Common myeloid progenitor, CD34-positive (primary cell): ENCODE measurements at regions not wholly inside any gene's neighbourhood (a gene's known extent, or its start where the extent isn't known, plus 50 kb on each side); places are given as distances from the start of the nearest gene placed in this dataset.
A peak's percentile ranks its signal among the peaks of the same experiment; 100 is the strongest.

ENCODE experiments used
- CTCF ChIA-PET: fragments of 350-600 bp; sonication (Branson Sonifier 250); formaldehyde crosslinking; loops from one replicate; lab custom pipeline; 2021; ENCODE audit warnings: antibody characterized with exemption; lab: Charles Lee
- POLR2A ChIA-PET: fragments of 350-600 bp; sonication (Branson Sonifier 250); formaldehyde crosslinking; loops from one replicate; lab custom pipeline; 2021; ENCODE audit warnings: antibody characterized with exemption; lab: Charles Lee
- DNase-seq, 3 donors: peaks; one replicate each; pipeline versions ENCODE4 v3.0.0 to v3.0.0-alpha.2; 2013
- H3K27ac ChIP-seq, 2 experiments: 1 replicate in 1 of 2; 2 replicates in 1 of 2; pipeline ENCODE4 v1.7.0; 2013; ENCODE audit warnings: inconsistent platforms in 2 of 2, low read length in 2 of 2, mild to moderate bottlenecking in 2 of 2, low read depth in 1 of 2, moderate library complexity in 1 of 2; ENCODE audit not compliant: severe bottlenecking in 2 of 2, insufficient read depth in 1 of 2, poor library complexity in 1 of 2
- H3K27me3 ChIP-seq, 5 experiments: replicated peaks in 2 of 5; 1 replicate in 3 of 5; 2 replicates in 2 of 5; pipeline versions ENCODE4 v1.6.1 to v1.7.0; 2013; ENCODE audit warnings: low read length in 4 of 5, mild to moderate bottlenecking in 2 of 5, moderate library complexity in 2 of 5, inconsistent platforms in 1 of 5; ENCODE audit not compliant: insufficient read depth in 5 of 5, control insufficient read depth in 4 of 5
- H3K36me3 ChIP-seq, 4 experiments: 1 replicate in 2 of 4; 2 replicates in 2 of 4; pipeline versions ENCODE4 v1.6.1 to v1.7.0; 2013; ENCODE audit warnings: low read length in 3 of 4, control low read depth in 1 of 4, mild to moderate bottlenecking in 1 of 4; ENCODE audit not compliant: control insufficient read depth in 4 of 4, insufficient read depth in 4 of 4
- H3K4me1 ChIP-seq, 4 experiments: 1 replicate in 3 of 4; 2 replicates in 1 of 4; pipeline versions ENCODE4 v1.6.1 to v1.7.1; 2013; ENCODE audit warnings: low read length in 3 of 4, mild to moderate bottlenecking in 3 of 4, control low read depth in 1 of 4, inconsistent platforms in 1 of 4, moderate library complexity in 1 of 4; ENCODE audit not compliant: control insufficient read depth in 4 of 4, insufficient read depth in 4 of 4; ENCODE audit errors: control extremely low read depth in 1 of 4
- H3K4me3 ChIP-seq, 7 experiments: 1 replicate in 4 of 7; 2 replicates in 3 of 7; pipeline versions ENCODE4 v1.5.1 to v1.7.0; 2013; ENCODE audit warnings: mild to moderate bottlenecking in 7 of 7, low read length in 6 of 7, moderate library complexity in 6 of 7, inconsistent platforms in 2 of 7, low read depth in 2 of 7, control low read depth in 1 of 7; ENCODE audit not compliant: insufficient read depth in 4 of 7, control insufficient read depth in 1 of 7; ENCODE audit errors: extremely low read depth in 1 of 7
- H3K9me3 ChIP-seq, 5 experiments: 1 replicate in 4 of 5; 2 replicates in 1 of 5; pipeline versions ENCODE4 v1.6.1 to v1.7.1; 2013; ENCODE audit warnings: low read length in 4 of 5, mild to moderate bottlenecking in 2 of 5, inconsistent platforms in 1 of 5, low read depth in 1 of 5, moderate library complexity in 1 of 5; ENCODE audit not compliant: control insufficient read depth in 4 of 5, insufficient read depth in 2 of 5; ENCODE audit errors: control extremely low read depth in 1 of 5
- WGBS: methylation state at CpG from one replicate; pipeline ENCODE4 v1.1.5; 2013; ENCODE audit not compliant: insufficient coverage; 5-methylcytosine and 5-hydroxymethylcytosine counted together

GRCh38 chr3:68088216-68088615 lies 433.8 kb upstream of the SUCLG2 start:
- no peak overlapping the region for H3K27ac ChIP-seq
- no peaks in the 10 kb centered on the region for H3K36me3 ChIP-seq
- no peaks in the 10 kb centered on the region for H3K9me3 ChIP-seq
- H3K4me1 ChIP-seq = peaks cover 0 to 2% (median 0%) of the 10 kb centered on the region in 4 experiments
- ChIA-PET CTCF (no interaction called here), POLR2A (interaction anchor here (0.6 kb wide), 1 partner anchor 664 kb away, joined by 3 read pairs; no protein-coding TSS in a partner anchor)
- H3K27me3 ChIP-seq = peaks cover 0 to 5% (median 2%) of the 10 kb centered on the region in 5 experiments
- WGBS = 45% methylated on average over 3 of the region's 3 CpGs
- peak in 2 of 3 donors; percentile 1 to 9 for DNase-seq
- H3K4me3 ChIP-seq = no peak overlapping the region

GRCh38 chr3:68072062-68072461 lies 417.6 kb upstream of the SUCLG2 start:
- Histone ChIP-seq H3K27me3 (no peaks in the 10 kb centered on the region), H3K27ac (no peak overlapping the region), H3K9me3 (peaks cover 0 to 2% (median 0%) of the 10 kb centered on the region in 5 experiments), H3K36me3 (no peaks in the 10 kb centered on the region), H3K4me3 (no peak overlapping the region), H3K4me1 (no peaks in the 10 kb centered on the region)
- DNase-seq = no peak
- 66% methylated on average over 3 of the region's 3 CpGs for WGBS
- POLR2A ChIA-PET = no interaction called here
- CTCF ChIA-PET = no interaction called here

DNA sequence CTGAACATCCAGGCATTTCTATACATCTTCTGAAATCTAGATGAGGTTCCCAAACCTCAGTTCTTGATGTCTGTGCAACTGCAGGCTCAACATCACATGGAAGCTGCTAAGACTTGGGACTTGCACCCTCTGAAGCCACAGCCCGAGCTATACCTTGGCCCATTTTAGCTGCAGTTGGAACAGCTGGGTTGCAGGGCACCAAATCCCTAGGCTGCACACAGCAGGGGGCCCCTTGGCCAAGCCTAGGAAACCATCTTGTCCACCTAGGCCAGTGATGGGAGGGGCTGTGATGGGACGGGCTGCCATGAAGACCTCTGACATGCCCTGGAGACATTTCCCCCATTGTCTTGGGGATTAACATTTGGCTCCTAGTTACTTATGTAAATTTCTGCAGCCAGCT lies 415.8 kb upstream of the SUCLG2 start:
- no peaks in the 10 kb centered on the region for H3K4me1 ChIP-seq
- peaks cover 0 to 2% (median 0%) of the 10 kb centered on the region in 5 experiments for H3K9me3 ChIP-seq
- ChIA-PET POLR2A (no interaction called here), CTCF (no interaction called here)
- 95% methylated on average over 2 of the region's 2 CpGs for WGBS
- no peak for DNase-seq
- H3K27ac ChIP-seq = no peak overlapping the region
- no peak overlapping the region for H3K4me3 ChIP-seq
- peaks cover 0 to under 1% (median 0%) of the 10 kb centered on the region in 5 experiments for H3K27me3 ChIP-seq
- H3K36me3 ChIP-seq = no peaks in the 10 kb centered on the region

GRCh38 chr3:68067314-68067713 lies 412.9 kb upstream of the SUCLG2 start:
- Histone ChIP-seq H3K36me3 (no peaks in the 10 kb centered on the region), H3K27ac (no peak overlapping the region), H3K27me3 (peaks cover 0 to 2% (median 0%) of the 10 kb centered on the region in 5 experiments), H3K9me3 (peaks cover 0 to 2% (median 0%) of the 10 kb centered on the region in 5 experiments), H3K4me3 (no peak overlapping the region), H3K4me1 (no peaks in the 10 kb centered on the region)
- WGBS = 83% methylated on average over 1 of the region's 1 CpG
- ChIA-PET CTCF (no interaction called here), POLR2A (no interaction called here)
- no peak for DNase-seq

DNA sequence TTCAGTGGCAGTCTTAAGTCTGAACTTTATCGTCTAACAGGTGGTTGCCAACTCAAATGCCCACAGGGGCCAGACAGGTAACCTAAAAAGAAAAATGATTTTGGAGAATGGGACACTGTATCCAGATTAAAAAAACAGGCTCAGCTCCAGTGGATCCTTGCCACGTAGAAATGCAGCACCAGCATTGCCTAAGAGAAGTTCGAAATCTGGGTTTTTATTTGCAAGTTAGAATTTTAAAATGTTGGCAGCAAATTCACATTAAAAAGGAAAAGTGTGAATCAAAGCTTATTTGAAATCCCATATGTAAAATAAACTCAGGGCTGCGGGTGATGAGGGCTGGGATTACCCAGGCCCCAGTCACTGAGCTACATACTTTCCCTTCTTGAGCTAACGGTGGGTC lies 408.5 kb upstream of the SUCLG2 start:
- Histone ChIP-seq H3K4me3 (no peak overlapping the region), H3K9me3 (no peaks in the 10 kb centered on the region), H3K27me3 (peaks cover 0 to 2% (median 0%) of the 10 kb centered on the region in 5 experiments), H3K36me3 (no peaks in the 10 kb centered on the region), H3K27ac (no peak overlapping the region), H3K4me1 (no peaks in the 10 kb centered on the region)
- POLR2A ChIA-PET = no interaction called here
- WGBS = 95% methylated on average over 4 of the region's 5 CpGs
- DNase-seq = no peak
- CTCF ChIA-PET = no interaction called here

DNA sequence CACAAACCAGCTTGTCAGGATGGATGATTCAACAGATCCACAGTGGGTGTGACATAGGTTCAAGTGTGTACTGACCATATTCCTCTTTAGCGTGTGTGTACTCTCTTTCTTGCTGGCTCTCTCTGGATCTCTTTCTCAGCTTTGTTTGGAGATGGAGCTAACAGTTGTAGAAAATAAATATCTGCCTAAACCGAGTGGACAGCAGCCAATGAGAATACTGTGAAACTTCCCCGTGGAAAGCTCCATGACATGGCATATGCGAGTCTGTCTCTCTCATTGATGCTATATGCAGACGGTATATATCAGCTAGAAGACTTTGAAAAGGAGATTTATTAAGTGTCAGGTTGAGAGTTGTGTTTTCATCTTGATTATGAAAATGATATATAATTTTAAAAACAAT lies 406.5 kb upstream of the SUCLG2 start:
- H3K4me3 ChIP-seq = no peak overlapping the region
- H3K9me3 ChIP-seq = no peaks in the 10 kb centered on the region
- WGBS = 76% methylated on average over 5 of the region's 5 CpGs
- H3K27ac ChIP-seq = no peak overlapping the region
- H3K36me3 ChIP-seq = no peaks in the 10 kb centered on the region
- DNase-seq = no peak
- H3K4me1 ChIP-seq = no peaks in the 10 kb centered on the region
- CTCF ChIA-PET = no interaction called here
- H3K27me3 ChIP-seq = peaks cover 0 to 2% (median 0%) of the 10 kb centered on the region in 5 experiments
- POLR2A ChIA-PET = no interaction called here

- ChIA-PET POLR2A (no interaction called here), CTCF (no interaction called here)
- WGBS = 100% methylated on average over 1 of the region's 3 CpGs
- Histone ChIP-seq H3K36me3 (no peaks in the 10 kb centered on the region), H3K4me3 (no peak overlapping the region), H3K9me3 (no peaks in the 10 kb centered on the region), H3K4me1 (no peaks in the 10 kb centered on the region), H3K27me3 (peaks cover 0 to under 1% (median 0%) of the 10 kb centered on the region in 5 experiments), H3K27ac (no peak overlapping the region)
- no peak for DNase-seq
Measured at GRCh38 chr3:68060191-68060590, 405.8 kb upstream of the SUCLG2 start.
